Adrenal gland (tissue), 9 donors: ENCODE measurements at regions not wholly inside any gene's neighbourhood (a gene's known extent, or its start where the extent isn't known, plus 50 kb on each side); places are given as distances from the start of the nearest gene placed in this dataset.
"Not testable (repeated sequence)": the region's sequence is repeated elsewhere in the genome, so short reads cannot be mapped to it uniquely, and the experiment has no call there.

ENCODE experiments used
- DNase-seq, 7 donors: peaks; one replicate each; pipeline ENCODE4 v3.0.0-alpha.2; 2019 to 2020
- H3K27ac ChIP-seq, 5 donors: fragments of 200-600 bp; sonication (generic) in 4 of 5; 1 replicate in 3 of 5; 2 replicates in 2 of 5; pipeline versions ENCODE4 v1.5.1 to v1.8.0; 2016 to 2020; ENCODE audit warnings: mild to moderate bottlenecking in 1 of 5
- H3K27me3 ChIP-seq: fragments of 200-600 bp; 2 replicates; pipeline ENCODE4 v1.8.0; 2021
- H3K36me3 ChIP-seq, 2 donors: fragments of 200-600 bp; replicated peaks in 1 of 2; 1 replicate in 1 of 2; 2 replicates in 1 of 2; pipeline versions ENCODE4 v1.5.1 to v1.8.0; 2018 to 2022
- H3K4me1 ChIP-seq, 2 donors: fragments of 200-600 bp; replicated peaks in 1 of 2; 1 replicate in 1 of 2; 2 replicates in 1 of 2; pipeline versions ENCODE4 v1.5.1 to v1.8.0; 2018 to 2021
- H3K4me3 ChIP-seq, 4 donors: fragments of 200-600 bp; sonication (generic) in 3 of 4; one replicate each; pipeline ENCODE4 v1.5.1; 2016 to 2018
- H3K9me3 ChIP-seq, 3 donors: fragments of 200-600 bp; sonication (generic) in 1 of 3; replicated peaks in 1 of 3; 1 replicate in 2 of 3; 2 replicates in 1 of 3; pipeline versions ENCODE4 v1.5.1 to v1.8.0; 2016 to 2021
- CTCF ChIP-seq, 6 experiments: fragments of 450-650 bp in 4 of 6; fragments of 200-600 bp in 2 of 6; sonication (generic) in 1 of 6; IDR thresholded peaks; 1 replicate in 5 of 6; 2 replicates in 1 of 6; pipeline versions ENCODE4 v1.5.1 to v1.8.0; 2016 to 2021; ENCODE audit warnings: antibody characterized with exemption in 6 of 6, mild to moderate bottlenecking in 2 of 6, moderate library complexity in 1 of 6
- POLR2A ChIP-seq, 2 donors: fragments of 450-650 bp; IDR thresholded peaks; one replicate each; pipeline ENCODE4 v1.6.1; 2017; ENCODE audit warnings: antibody characterized with exemption in 2 of 2, mild to moderate bottlenecking in 2 of 2, moderate library complexity in 1 of 2
- WGBS, 4 donors: extraction: QIAGEN DNeasy Blood & Tissue Kit in 2 of 4; methylation state at CpG; one replicate each; pipeline versions ENCODE4 v1.1.5 to v1.1.7; 2013 to 2017; 5-methylcytosine and 5-hydroxymethylcytosine counted together
- intact Hi-C, 2 donors: fragments of 100-400 bp; cut with DNase I; formaldehyde crosslinking; loops; one replicate each; pipeline versions ENCODE4 v1.14.1 to v1.15.0; 2022 to 2023
- donor health status: healthy with polysubstance abuse.
- donor health status: Bipolar disorder and iron deficiency.
- donor health status: DM: yes; HTN: yes; CAD: no.
- donor health status: DM: no; HTN: no; CAD: no.
- donor health status: DM: no; HTN: no; CAD: no.

- H3K9me3 ChIP-seq, result no peaks in the 10 kb centered on the region
- H3K27ac ChIP-seq, result no peak overlapping the region
- intact Hi-C loops, result no loop called here
- H3K36me3 ChIP-seq, result no peaks in the 10 kb centered on the region
- no peaks in the 10 kb centered on the region for H3K27me3 ChIP-seq
- WGBS, 4 donors, result 82 to 92% (median 84%) methylated on average over 1 of the region's 1 CpG
- no peaks in the 10 kb centered on the region for H3K4me1 ChIP-seq
- DNase-seq, result no peak
- TF ChIP-seq CTCF (IDR thresholded peaks at IDR 0.05), result no peak
- no peak for TF ChIP-seq POLR2A (IDR thresholded peaks at IDR 0.05)
- H3K4me3 ChIP-seq, result no peak overlapping the region
Measured at GRCh38 chr3:40756500-40756899, 231.7 kb downstream of the ZNF621 start.

GRCh38 chr3:40762771-40763170, 238.0 kb downstream of the ZNF621 start:
- H3K27me3 ChIP-seq, intact Hi-C loops: not testable (repeated sequence)
- 70 to 76% (median 72%) methylated on average over 1 of the region's 1 CpG for WGBS, 4 donors

DNA sequence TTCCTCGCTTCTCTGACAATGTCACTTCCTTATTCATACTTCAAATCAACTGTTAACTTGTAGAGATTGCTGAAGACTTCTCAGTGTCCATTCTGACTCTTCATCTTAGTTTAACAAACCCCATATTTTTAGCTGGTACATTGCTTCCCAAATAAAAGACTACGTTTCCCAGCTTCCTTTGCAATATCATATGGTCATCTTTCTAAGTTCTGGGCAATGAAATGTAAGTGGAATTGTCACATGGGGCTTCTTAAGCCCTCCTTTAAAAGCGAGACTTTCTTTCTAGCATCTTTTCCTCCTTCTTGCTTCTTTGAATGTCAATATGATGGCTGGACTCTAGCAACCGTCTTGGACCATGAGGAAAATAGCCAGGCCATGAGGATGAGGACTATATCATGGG, 239.0 kb downstream of the ZNF621 start:
- H3K36me3 ChIP-seq, result no peaks in the 10 kb centered on the region
- H3K4me1 ChIP-seq, result no peaks in the 10 kb centered on the region
- H3K27me3 ChIP-seq, result no peaks in the 10 kb centered on the region
- no peak overlapping the region for H3K4me3 ChIP-seq
- no peaks in the 10 kb centered on the region for H3K9me3 ChIP-seq
- 76 to 84% (median 81%) methylated on average over 4 of the region's 4 CpGs for WGBS, 4 donors
- DNase-seq, result no peak
- intact Hi-C loops, result no loop called here
- TF ChIP-seq POLR2A (IDR thresholded peaks at IDR 0.05) (no peak), CTCF (IDR thresholded peaks at IDR 0.05) (no peak)
- no peak overlapping the region for H3K27ac ChIP-seq

More at GRCh38 chr3:40762771-40763170, 238.0 kb downstream of the ZNF621 start:
- not testable (repeated sequence) for H3K4me3 ChIP-seq, DNase-seq, H3K9me3 ChIP-seq, H3K36me3 ChIP-seq, H3K4me1 ChIP-seq, H3K27ac ChIP-seq

GRCh38 chr3:40764747-40765146, 240.0 kb downstream of the ZNF621 start:
- H3K4me3 ChIP-seq, result no peak overlapping the region
- H3K4me1 ChIP-seq, result no peaks in the 10 kb centered on the region
- H3K27me3 ChIP-seq, result no peaks in the 10 kb centered on the region
- intact Hi-C loops, result no loop called here
- no peak for TF ChIP-seq POLR2A (IDR thresholded peaks at IDR 0.05)
- TF ChIP-seq CTCF (IDR thresholded peaks at IDR 0.05), result no peak
- no peaks in the 10 kb centered on the region for H3K9me3 ChIP-seq
- H3K27ac ChIP-seq, result no peak overlapping the region
- no peak for DNase-seq
- H3K36me3 ChIP-seq, result no peaks in the 10 kb centered on the region
- WGBS, 4 donors, result 67 to 77% (median 72%) methylated on average over 2 of the region's 2 CpGs

GRCh38 chr3:40765884-40766283, 241.1 kb downstream of the ZNF621 start:
- Histone ChIP-seq H3K27me3 (no peaks in the 10 kb centered on the region), H3K4me3 (no peak overlapping the region), H3K27ac (no peak overlapping the region), H3K9me3 (no peaks in the 10 kb centered on the region), H3K36me3 (no peaks in the 10 kb centered on the region), H3K4me1 (no peaks in the 10 kb centered on the region)
- intact Hi-C loops, result no loop called here
- no peak for DNase-seq
- no peak for TF ChIP-seq POLR2A (IDR thresholded peaks at IDR 0.05)
- TF ChIP-seq CTCF (IDR thresholded peaks at IDR 0.05), result no peak
- WGBS, 4 donors, result 60 to 75% (median 61%) methylated on average over 3 of the region's 3 CpGs
